GM19438 (cell line): ENCODE measurements at regions not wholly inside any gene's neighbourhood (a gene's known extent, or its start where the extent isn't known, plus 50 kb on each side); places are given as distances from the start of the nearest gene placed in this dataset.
A peak's percentile ranks its signal among the peaks of the same experiment; 100 is the strongest.

ENCODE experiments used
- ATAC-seq: cut with Tn5 transposase; IDR thresholded peaks from one replicate; pipeline ENCODE4 v1.9.1; 2021; ENCODE audit warnings: low read depth; ENCODE audit not compliant: unreplicated experiment

DNA sequence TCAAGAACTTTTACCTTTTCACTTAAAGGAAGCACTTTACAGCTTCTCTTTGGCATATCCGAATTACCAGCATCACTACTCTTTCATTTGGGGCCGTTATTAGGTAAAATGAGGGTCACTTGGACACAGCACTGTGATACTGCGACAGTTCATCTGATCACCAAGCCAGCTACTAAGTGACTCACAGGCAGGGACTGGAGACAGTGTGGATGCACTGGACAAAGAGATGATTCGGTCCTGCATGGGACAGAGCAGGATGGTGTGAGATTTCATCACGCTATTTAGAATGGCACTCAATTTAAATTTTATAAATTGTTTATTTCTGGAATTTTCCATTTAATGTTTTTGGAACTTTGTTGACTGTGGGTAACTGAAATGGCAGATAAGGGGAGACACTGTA lies 166.9 kb upstream of the IL12A start:
- no peak for ATAC-seq

- ATAC-seq: no peak
These were observed 164.9 kb upstream of the IL12A start for GRCh38 chr3:159823780-159824179.

GRCh38 chr3:159824333-159824732 lies 164.3 kb upstream of the IL12A start:
- no peak for ATAC-seq

DNA sequence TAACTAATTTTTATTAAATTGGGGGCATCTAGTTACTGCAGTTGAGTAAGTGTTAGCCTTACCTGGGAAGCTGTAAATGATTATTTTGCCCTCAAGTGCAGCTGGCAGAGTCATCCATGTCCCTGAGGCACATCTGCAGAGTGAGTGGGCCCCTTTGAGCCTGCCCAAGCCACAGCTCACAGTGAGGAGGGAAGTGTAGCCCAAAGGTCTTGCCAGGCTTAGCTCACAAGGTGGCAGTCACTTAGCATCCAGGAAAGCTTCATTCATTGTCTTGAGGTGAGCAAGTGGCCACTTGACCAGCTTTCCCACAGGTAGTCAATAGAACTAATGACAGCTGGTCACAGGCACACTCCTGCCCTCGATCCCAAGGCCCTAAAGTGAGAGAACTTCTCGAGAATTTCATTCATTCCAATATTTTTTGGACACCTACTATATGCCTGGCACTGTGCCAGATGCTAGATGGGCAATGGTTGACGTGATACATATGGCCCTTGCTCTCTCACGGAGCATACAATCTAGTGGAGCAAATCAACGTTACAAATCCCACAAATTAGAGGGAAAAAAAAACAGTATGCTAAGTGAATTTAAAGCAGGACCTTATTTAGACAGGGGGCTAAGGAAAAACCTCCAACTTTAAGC lies 163.3 kb upstream of the IL12A start:
- no peak for ATAC-seq

GRCh38 chr3:159828542-159828943 lies 160.1 kb upstream of the IL12A start:
- no peak for ATAC-seq

- no peak for ATAC-seq
These were observed 159.6 kb upstream of the IL12A start for GRCh38 chr3:159829056-159829455.

DNA sequence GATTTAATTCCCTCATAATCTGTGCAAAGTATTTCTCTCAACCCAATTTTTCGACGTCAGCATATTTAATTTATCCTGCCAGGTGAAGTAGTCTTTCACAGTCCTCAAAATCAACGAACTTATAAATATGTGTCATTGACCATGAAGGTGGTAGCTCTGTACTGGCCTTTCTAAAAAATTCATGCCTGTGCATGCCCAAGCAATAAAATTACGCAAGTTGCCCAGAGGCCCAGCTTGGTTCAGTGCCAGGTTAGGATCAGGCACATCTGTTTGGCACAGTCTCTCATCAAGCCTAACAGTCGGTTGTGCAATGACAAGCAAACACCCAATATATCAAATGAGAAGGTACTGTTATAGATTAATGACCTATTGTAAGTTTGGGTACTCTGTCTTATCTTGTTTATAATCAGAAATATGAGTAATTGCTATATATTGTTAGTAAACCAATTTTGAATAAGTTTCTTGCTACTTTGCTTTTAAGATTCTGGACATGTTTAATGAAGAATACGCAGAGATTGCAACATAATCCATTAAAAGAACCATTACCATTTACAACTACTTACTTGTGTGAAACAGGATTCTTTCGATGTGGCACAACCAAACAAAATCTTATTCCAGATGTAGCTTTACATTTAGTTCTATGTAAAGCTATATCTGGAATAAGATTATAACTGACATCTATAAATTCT lies 159.0 kb upstream of the IL12A start:
- ATAC-seq: no peak

DNA sequence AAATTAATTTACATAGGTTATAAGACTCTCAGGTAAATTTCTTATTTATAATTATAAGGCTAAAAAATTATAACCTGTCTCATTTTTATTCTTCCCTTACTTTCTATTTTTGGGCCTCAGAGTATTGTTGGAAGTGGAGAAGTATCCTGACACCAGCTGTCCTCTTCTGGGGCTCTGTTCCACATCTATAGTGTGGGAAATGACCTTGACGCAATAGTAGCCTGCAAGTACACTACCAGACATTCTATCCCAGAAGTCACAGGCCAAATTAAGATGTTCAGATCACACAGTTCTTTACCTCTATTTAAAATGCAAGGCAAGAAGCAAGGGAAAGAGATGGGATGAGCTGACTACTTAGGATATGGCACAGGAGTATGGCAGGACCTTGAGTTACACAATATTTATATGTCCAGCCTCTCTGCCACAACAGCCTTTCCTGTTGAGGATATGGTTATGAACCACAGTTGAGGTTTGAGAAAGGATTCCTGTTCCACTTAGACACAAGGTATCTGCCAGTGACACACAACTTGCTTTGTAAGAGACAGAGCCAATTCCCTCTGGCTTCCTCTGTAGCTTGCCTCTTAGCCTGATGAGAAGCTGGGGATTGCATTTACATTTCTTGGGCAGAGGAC lies 158.0 kb upstream of the IL12A start:
- no peak for ATAC-seq

GRCh38 chr3:159831466-159831865 lies 157.2 kb upstream of the IL12A start:
- ATAC-seq: no peak

DNA sequence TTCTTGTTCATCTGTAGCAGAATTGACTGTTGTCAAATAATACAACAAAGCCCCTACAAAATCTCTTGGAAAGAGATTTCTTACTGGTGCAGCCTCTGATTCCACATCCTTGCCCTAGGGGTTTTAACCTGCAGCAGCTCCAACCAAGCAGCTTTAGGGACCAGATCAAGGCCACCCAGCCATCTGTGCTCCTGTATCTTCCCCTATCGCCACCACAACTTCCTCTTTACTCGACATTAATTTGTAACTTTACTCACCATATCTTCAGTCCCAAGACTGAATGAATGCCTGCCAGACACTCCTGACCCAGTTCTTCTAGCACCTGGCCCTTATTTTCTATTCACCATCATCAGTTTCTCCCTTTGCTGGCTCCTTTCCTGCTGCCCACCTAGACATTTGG lies 156.6 kb upstream of the IL12A start:
- ATAC-seq: peak; percentile 94

DNA sequence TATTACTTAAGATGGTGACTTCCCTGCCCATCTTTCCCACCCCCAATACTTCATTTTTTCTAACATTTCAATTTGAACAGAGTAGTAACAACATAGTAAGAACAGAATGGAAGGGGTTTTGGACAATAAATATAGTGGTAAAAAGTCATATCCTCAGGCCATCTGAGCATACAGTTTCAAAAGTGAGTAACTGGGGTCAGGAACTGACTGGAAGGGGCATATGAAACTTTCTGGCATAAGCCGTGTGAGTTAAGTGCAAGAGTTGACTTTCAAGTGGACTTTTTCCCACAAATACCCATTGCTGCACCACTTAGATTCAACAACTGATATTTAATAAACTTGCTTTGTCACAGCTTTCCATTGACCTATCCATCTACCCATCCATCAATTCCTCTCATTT lies 153.5 kb upstream of the IL12A start:
- no peak for ATAC-seq

DNA sequence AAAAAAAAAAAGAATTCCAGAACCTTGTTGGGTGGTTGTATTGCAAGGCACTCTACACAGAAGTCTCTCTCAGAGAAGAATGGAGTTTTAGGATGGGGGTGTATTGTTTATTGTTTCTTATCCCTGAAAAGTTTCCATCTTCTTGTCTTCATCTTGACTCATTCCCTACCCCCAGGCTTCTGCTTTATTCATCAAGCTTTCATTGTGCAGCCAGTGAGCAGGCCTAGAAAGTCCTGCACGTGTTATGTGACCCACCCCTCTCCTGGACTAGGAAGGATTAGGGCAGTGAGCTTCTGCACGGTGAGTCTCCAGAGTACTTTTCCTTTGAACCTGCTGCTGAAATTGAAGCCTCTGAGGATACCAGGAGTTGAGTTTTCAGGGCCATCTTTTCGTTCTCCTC lies 150.9 kb upstream of the IL12A start:
- ATAC-seq: no peak

DNA sequence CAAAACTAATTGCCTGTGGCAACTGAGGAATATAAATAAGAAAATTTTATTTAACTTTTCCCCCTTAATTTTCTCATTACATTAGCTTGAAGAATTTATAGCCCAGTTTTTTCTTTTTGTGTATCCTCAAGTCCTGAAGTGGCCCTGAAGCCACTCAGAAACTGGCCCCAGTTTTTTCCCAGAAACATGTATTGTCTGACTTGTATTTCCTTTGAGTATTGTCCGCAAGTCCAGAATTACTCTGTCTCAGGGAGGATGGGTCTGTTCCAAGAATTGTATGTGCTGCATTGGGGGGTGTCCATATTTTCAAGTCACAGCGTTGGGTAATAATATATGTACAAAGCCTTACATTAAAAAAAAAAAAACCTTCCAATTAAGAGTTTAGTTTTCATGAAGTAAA lies 149.7 kb upstream of the IL12A start:
- ATAC-seq: no peak

DNA sequence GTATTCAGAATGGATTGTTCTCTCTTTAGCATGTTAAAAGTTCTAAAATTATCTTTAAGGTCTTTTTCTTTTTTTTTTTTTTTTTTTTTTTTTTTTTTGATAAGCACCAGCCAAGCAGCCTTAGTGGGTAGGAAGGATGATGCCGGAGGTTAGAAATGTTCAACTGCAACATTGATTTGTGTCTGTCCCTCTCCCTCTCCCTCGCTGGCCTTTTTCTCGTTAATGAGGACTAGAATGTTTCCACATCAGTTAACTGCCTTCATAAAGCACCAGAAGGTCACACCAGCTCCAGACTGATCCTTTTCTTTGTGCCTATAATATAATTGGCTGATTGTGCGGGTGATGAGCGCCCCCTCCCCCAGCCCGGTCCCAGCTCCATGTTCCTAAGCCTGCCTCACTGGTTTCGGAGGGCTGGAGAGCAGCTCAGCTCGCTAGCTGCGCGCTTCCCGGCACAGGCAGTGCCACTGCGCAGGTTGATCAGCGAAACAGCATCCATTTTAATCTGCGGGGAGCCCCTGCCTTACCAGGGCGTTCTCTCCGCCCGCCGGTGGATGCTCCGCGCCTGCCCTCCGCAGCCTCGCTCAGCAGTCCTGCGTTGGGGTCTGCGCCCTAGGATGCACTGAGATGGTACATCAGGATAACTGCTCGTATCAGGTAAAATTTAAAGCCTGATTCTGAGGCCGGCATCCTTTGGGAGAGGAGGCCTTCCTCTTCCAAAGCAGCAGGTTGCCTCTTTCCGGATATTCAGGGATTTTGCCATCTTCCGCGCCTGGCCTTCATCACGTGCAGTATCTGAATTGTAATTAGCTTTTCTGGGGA lies 148.9 kb upstream of the IL12A start, which contains the start of gene SCHIP1:
TSS of gene SCHIP1 (plus strand) at position 301 of the 819 bp plus-strand sequence.
- peak; percentile 75 for ATAC-seq

DNA sequence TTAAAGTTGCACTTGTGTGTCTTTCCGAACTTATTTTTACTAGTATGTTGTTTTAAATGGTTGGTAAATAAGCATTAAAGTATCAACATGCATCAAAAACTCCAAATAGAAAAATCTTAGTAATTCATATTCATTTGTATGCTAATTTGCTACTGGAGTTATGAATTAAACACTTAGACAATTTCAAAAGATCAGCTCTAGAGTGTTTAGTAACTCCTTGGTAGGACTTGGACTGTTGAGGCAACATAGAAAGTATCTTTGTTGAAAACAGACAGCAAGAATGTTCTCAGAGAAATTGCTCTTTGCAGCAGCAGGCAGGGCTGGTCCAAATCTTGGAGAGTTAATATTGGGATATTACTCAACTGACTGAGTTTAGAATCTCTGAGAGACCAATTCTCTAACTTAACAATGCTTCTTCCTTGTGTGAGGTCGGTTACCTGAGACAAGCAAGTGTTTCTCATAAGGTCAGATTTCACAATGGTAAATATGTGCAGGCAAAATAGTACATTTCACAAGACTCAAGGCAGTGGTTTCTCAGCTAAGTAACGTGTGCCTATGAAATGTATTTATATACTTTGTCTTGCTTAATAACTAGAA lies 147.8 kb upstream of the IL12A start:
- no peak for ATAC-seq

DNA sequence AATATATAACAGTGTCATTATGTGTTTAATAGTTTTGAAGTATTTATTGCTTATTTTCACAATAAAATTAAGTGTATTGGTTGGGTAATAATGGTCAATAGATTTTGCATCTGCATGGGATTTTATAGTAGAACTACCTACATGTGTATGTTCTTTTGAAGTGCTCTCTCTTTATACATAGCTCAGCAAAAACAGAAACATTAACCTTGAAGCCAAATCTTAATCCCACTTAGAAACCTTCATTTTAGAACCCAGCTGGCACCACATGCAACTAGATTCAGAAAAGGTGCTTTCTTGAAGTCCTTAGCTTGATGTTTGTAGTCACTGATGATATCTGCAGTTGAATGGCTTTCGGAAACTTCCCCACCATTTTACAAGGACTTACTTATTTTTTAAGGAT lies 146.9 kb upstream of the IL12A start:
- no peak for ATAC-seq

GRCh38 chr3:159843840-159844730 lies 144.6 kb upstream of the IL12A start:
- ATAC-seq: no peak

DNA sequence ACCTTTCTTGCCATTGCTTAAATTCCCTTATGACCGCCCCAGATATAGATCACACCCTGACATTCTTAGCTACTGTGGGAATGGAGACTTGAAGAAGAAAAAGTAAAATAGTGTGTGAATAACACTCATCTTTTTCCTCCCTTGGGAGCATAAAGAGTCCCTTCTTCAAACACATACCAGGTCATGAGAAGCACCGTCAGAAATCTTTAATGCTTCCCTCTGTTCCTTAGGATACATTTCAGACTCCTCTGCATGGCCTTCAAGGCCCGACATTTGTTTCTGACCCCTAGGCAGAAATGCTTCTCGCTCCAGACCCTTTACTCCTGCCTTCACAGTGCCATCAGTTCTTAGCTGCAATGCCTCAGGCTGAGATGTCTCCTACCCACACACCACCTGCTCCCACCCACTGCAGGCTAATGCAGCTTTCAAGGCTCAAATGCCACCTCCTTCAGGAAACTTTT lies 143.8 kb upstream of the IL12A start:
- no peak for ATAC-seq

GRCh38 chr3:159845737-159846136 lies 142.9 kb upstream of the IL12A start:
- no peak for ATAC-seq

- no peak for ATAC-seq
These were observed 142.4 kb upstream of the IL12A start for GRCh38 chr3:159846255-159846654.
